SK-N-SH (cell line): ENCODE measurements at regions not wholly inside any gene's neighbourhood (a gene's known extent, or its start where the extent isn't known, plus 50 kb on each side); places are given as distances from the start of the nearest gene placed in this dataset.

Experiments used
- CTCF ChIA-PET: fragments of 300-600, 350-600 bp; formaldehyde crosslinking; extraction: SDS; loops from one replicate; lab custom pipeline; 2021; lab: Yijun Ruan, JAX
- POLR2A ChIA-PET: fragments of 350-600 bp; sonication (Branson Sonifier 250); formaldehyde crosslinking; extraction: SDS; loops from one replicate; lab custom pipeline; 2020; ENCODE audit warnings: antibody characterized with exemption, inconsistent platforms; lab: Yijun Ruan, JAX
- DNase-seq: peaks from one replicate; pipeline ENCODE4 v3.0.0; 2012
- H2AFZ ChIP-seq: fragments of 200-600 bp; sonication (generic); 2 replicates; pipeline ENCODE4 v1.8.1; 2016; ENCODE audit warnings: antibody characterized with exemption, mild to moderate bottlenecking, low read depth
- H3F3A ChIP-seq: fragments of 200-600 bp; sonication (generic); replicated peaks from 2 replicates; pipeline ENCODE3; 2016; ENCODE audit warnings: antibody characterized with exemption, mild to moderate bottlenecking; ENCODE audit not compliant: insufficient read depth
- H3K27ac ChIP-seq, 2 experiments: fragments of 200-500 bp in 1 of 2; fragments of 200-600 bp in 1 of 2; sonication (Bioruptor generic) in 1 of 2; sonication (generic), shearing (Covaris generic) in 1 of 2; 2 replicates each; pipeline versions ENCODE4 v1.5.1 to v1.6.1; 2014 to 2016; ENCODE audit warnings: low read depth in 2 of 2, inconsistent platforms in 1 of 2, low read length in 1 of 2, mild to moderate bottlenecking in 1 of 2, mixed read lengths in 1 of 2
- H3K27me3 ChIP-seq: fragments of 200-600 bp; sonication (generic), shearing (Covaris generic); 2 replicates; pipeline ENCODE4 v1.6.1; 2016; ENCODE audit warnings: mixed run types; ENCODE audit not compliant: insufficient read depth
- H3K36me3 ChIP-seq, 2 experiments: fragments of 200-500 bp in 1 of 2; fragments of 200-600 bp in 1 of 2; sonication (Bioruptor generic) in 1 of 2; sonication (generic) in 1 of 2; replicated peaks in 1 of 2; 2 replicates each; pipeline versions ENCODE3 to v1.5.1; 2014 to 2016; ENCODE audit warnings: low read length in 1 of 2, mild to moderate bottlenecking in 1 of 2; ENCODE audit not compliant: insufficient read depth in 2 of 2, control insufficient read depth in 1 of 2
- H3K4me1 ChIP-seq, 2 experiments: fragments of 200-500 bp in 1 of 2; fragments of 200-600 bp in 1 of 2; sonication (Bioruptor generic) in 1 of 2; sonication (generic), shearing (Covaris generic) in 1 of 2; 2 replicates each; pipeline versions ENCODE4 v1.5.1 to v1.6.1; 2014 to 2016; ENCODE audit warnings: low read depth in 1 of 2, low read length in 1 of 2, mixed run types in 1 of 2; ENCODE audit not compliant: insufficient read depth in 2 of 2, control insufficient read depth in 1 of 2
- H3K4me2 ChIP-seq: fragments of 200-600 bp; sonication (generic), shearing (Covaris generic); 2 replicates; pipeline ENCODE4 v1.6.1; 2017; ENCODE audit warnings: mixed run types
- H3K4me3 ChIP-seq, 2 experiments: fragments of 200-500 bp in 1 of 2; fragments of 200-600 bp in 1 of 2; sonication (Bioruptor generic) in 1 of 2; sonication (generic), shearing (Covaris generic) in 1 of 2; 2 replicates each; pipeline versions ENCODE4 v1.5.1 to v1.8.1; 2014 to 2016; ENCODE audit warnings: low read depth in 2 of 2, inconsistent platforms in 1 of 2, low read length in 1 of 2, mild to moderate bottlenecking in 1 of 2, mixed read lengths in 1 of 2, moderate library complexity in 1 of 2
- H3K79me2 ChIP-seq: fragments of 200-600 bp; sonication (generic); 2 replicates; pipeline ENCODE4 v1.8.1; 2017; ENCODE audit warnings: mild to moderate bottlenecking; ENCODE audit not compliant: insufficient read depth
- H3K9ac ChIP-seq: fragments of 200-600 bp; sonication (generic); 2 replicates; pipeline ENCODE4 v1.6.1; 2017; ENCODE audit warnings: mixed run types
- H3K9me2 ChIP-seq: fragments of 200-600 bp; sonication (generic); 2 replicates; pipeline ENCODE4 v1.6.1; 2017; ENCODE audit warnings: mixed run types
- H3K9me3 ChIP-seq: fragments of 200-600 bp; sonication (generic); 2 replicates; pipeline ENCODE4 v1.6.1; 2017; ENCODE audit warnings: mixed run types, mild to moderate bottlenecking, moderate library complexity
- H4K20me1 ChIP-seq: fragments of 200-600 bp; sonication (generic); 2 replicates; pipeline ENCODE4 v1.6.1; 2017; ENCODE audit warnings: mild to moderate bottlenecking, mixed run types; ENCODE audit not compliant: insufficient read depth
- FOXM1 ChIP-seq: IDR thresholded peaks from 2 replicates; pipeline ENCODE4 v1.4.0; 2012; ENCODE audit warnings: low read depth, mild to moderate bottlenecking
- GATA2 ChIP-seq: sonication (generic); formaldehyde crosslinking; IDR thresholded peaks from 2 replicates; pipeline ENCODE4 v1.5.0; 2020; ENCODE audit warnings: mild to moderate bottlenecking, missing genetic modification reagents
- IRF3 ChIP-seq: fragments of 150-350 bp; IDR thresholded peaks from 2 replicates; pipeline ENCODE4 v1.6.1; 2016; ENCODE audit warnings: mild to moderate bottlenecking, low read depth, low read length
- MXI1 ChIP-seq: IDR thresholded peaks from 2 replicates; pipeline ENCODE4 v1.6.1; 2012; ENCODE audit warnings: mild to moderate bottlenecking, low read depth, low read length, improper control_type of control experiment
- NFIC ChIP-seq: IDR thresholded peaks from 2 replicates; pipeline ENCODE4 v1.4.0; 2012; ENCODE audit warnings: borderline replicate concordance
- PBX3 ChIP-seq: IDR thresholded peaks from 2 replicates; pipeline ENCODE4; 2012
- POLR2AphosphoS5 ChIP-seq: IDR thresholded peaks from 2 replicates; pipeline ENCODE4 v1.6.1; 2012; ENCODE audit warnings: low read depth, low read length
- RCOR1 ChIP-seq: fragments of 150-350 bp; IDR thresholded peaks from 2 replicates; pipeline ENCODE4 v1.6.1; 2017; ENCODE audit warnings: antibody characterized with exemption, low read length
- REST ChIP-seq: IDR thresholded peaks from 2 replicates; pipeline ENCODE4 v1.6.1; 2012; ENCODE audit warnings: mild to moderate bottlenecking, low read depth, low read length, moderate library complexity
- SMC3 ChIP-seq: IDR thresholded peaks from 2 replicates; pipeline ENCODE4 v1.6.1; 2012; ENCODE audit warnings: low read depth, low read length, improper control_type of control experiment
- TAF1 ChIP-seq: IDR thresholded peaks from 2 replicates; pipeline ENCODE4 v1.6.1; 2012; ENCODE audit warnings: low read depth, mild to moderate bottlenecking, low read length, moderate library complexity, borderline replicate concordance
- TCF12 ChIP-seq: IDR thresholded peaks from 2 replicates; pipeline ENCODE4 v1.4.0; 2012
- USF2 ChIP-seq: fragments of 150-350 bp; IDR thresholded peaks from 2 replicates; pipeline ENCODE4 v1.6.1; 2017; ENCODE audit warnings: antibody characterized with exemption, low read length, low read depth, borderline replicate concordance
- YY1 ChIP-seq: IDR thresholded peaks from 2 replicates; pipeline ENCODE4 v1.4.0; 2012; ENCODE audit warnings: low read depth, mild to moderate bottlenecking
- WGBS: methylation state at CpG from one replicate; pipeline ENCODE4 v1.1.6; 2017; ENCODE audit warnings: low lambda C conversion rate; 5-methylcytosine and 5-hydroxymethylcytosine counted together

GRCh38 chr2:21819454-21819853 is 695.7 kb downstream of the TDRD15 start:
- no peak overlapping the region for H3K27ac ChIP-seq
- no peaks in the 10 kb centered on the region; a peak in 1 of 4 replicates for H3K4me1 ChIP-seq
- 25% methylated on average over 2 of the region's 2 CpGs for WGBS
- no peaks in the 10 kb centered on the region for H3K79me2 ChIP-seq
- TF ChIP-seq FOXM1 (no peak), REST (no peak), SMC3 (no peak), RCOR1 (no peak), NFIC (no peak), TCF12 (no peak), IRF3 (no peak), PBX3 (no peak), YY1 (no peak), GATA2 (no peak)
- no peaks in the 10 kb centered on the region for H3K36me3 ChIP-seq
- no peak overlapping the region for H3K4me2 ChIP-seq
- H3K9me3 ChIP-seq = no peaks in the 10 kb centered on the region
- no peaks in the 10 kb centered on the region for H3F3A ChIP-seq
- ChIA-PET POLR2A (no interaction called here), CTCF (interaction anchor here (1.1 to 1.2 kb wide), 2 partner anchors 13 to 14 kb away, joined by 3 read pairs; no protein-coding TSS in a partner anchor)
- H3K27me3 ChIP-seq = no peaks in the 10 kb centered on the region
- H3K4me3 ChIP-seq = no peak overlapping the region
- H3K9me2 ChIP-seq = no peaks in the 10 kb centered on the region
- H2AFZ ChIP-seq = no peak overlapping the region
- no peak for DNase-seq
- H4K20me1 ChIP-seq = no peaks in the 10 kb centered on the region
- H3K9ac ChIP-seq = no peak overlapping the region

- no peaks in the 10 kb centered on the region for H4K20me1 ChIP-seq
- DNase-seq = no peak
- no peaks in the 10 kb centered on the region for H3K27me3 ChIP-seq
- no peaks in the 10 kb centered on the region for H3K9me3 ChIP-seq
- no peaks in the 10 kb centered on the region; a peak in 1 of 4 replicates for H3K4me1 ChIP-seq
- no peaks in the 10 kb centered on the region for H3K79me2 ChIP-seq
- 8% methylated on average over 1 of the region's 1 CpG for WGBS
- no peak overlapping the region for H2AFZ ChIP-seq
- no peak overlapping the region for H3K27ac ChIP-seq
- no peaks in the 10 kb centered on the region for H3K9me2 ChIP-seq
- no peak overlapping the region for H3K4me3 ChIP-seq
- H3K4me2 ChIP-seq = no peak overlapping the region
- ChIA-PET CTCF (interaction anchor here (1.1 kb wide), 1 partner anchor 13 kb away, joined by 3 read pairs; no protein-coding TSS in a partner anchor), POLR2A (no interaction called here)
- no peak overlapping the region for H3K9ac ChIP-seq
- no peaks in the 10 kb centered on the region for H3K36me3 ChIP-seq
- H3F3A ChIP-seq = no peaks in the 10 kb centered on the region
- TF ChIP-seq GATA2 (no peak), POLR2AphosphoS5 (no peak), USF2 (no peak), REST (no peak), MXI1 (no peak), TAF1 (no peak)
These were observed 696.5 kb downstream of the TDRD15 start for GRCh38 chr2:21820271-21820670.
